Neural progenitor cell (in vitro differentiated cells): ENCODE measurements at regions not wholly inside any gene's neighbourhood (a gene's known extent, or its start where the extent isn't known, plus 50 kb on each side); places are given as distances from the start of the nearest gene placed in this dataset.

Source experiments
- EZH2 ChIP-seq: fragments of 200-600 bp; sonication (generic); IDR thresholded peaks from 2 replicates; pipeline ENCODE4 v1.6.1; 2017; ENCODE audit warnings: antibody characterized with exemption, mild to moderate bottlenecking, moderate library complexity
- TF ChIP-seq, protein P1 (sequence below): fragments of 200-600 bp; sonication (generic); IDR thresholded peaks from 2 replicates; pipeline ENCODE4 v1.5.1; 2017; ENCODE audit warnings: antibody characterized with exemption, mild to moderate bottlenecking

GRCh38 chr9:26034786-26035185, 356.5 kb upstream of the TUSC1 start:
- TF ChIP-seq, protein P1, sequence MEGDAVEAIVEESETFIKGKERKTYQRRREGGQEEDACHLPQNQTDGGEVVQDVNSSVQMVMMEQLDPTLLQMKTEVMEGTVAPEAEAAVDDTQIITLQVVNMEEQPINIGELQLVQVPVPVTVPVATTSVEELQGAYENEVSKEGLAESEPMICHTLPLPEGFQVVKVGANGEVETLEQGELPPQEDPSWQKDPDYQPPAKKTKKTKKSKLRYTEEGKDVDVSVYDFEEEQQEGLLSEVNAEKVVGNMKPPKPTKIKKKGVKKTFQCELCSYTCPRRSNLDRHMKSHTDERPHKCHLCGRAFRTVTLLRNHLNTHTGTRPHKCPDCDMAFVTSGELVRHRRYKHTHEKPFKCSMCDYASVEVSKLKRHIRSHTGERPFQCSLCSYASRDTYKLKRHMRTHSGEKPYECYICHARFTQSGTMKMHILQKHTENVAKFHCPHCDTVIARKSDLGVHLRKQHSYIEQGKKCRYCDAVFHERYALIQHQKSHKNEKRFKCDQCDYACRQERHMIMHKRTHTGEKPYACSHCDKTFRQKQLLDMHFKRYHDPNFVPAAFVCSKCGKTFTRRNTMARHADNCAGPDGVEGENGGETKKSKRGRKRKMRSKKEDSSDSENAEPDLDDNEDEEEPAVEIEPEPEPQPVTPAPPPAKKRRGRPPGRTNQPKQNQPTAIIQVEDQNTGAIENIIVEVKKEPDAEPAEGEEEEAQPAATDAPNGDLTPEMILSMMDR = no peak
- no peak for TF ChIP-seq EZH2
